KMS-11 (cell line): ENCODE measurements at regions not wholly inside any gene's neighbourhood (a gene's known extent, or its start where the extent isn't known, plus 50 kb on each side); places are given as distances from the start of the nearest gene placed in this dataset.

Experiments used
- H2AFZ ChIP-seq: fragments of 200-600 bp; sonication (generic); 2 replicates; pipeline ENCODE4 v1.6.1; 2016; ENCODE audit warnings: antibody characterized with exemption, mixed run types, low read depth
- H3K27ac ChIP-seq: fragments of 200-600 bp; sonication (generic); 2 replicates; pipeline ENCODE4 v1.6.1; 2016; ENCODE audit warnings: mild to moderate bottlenecking, mixed run types
- H3K27me3 ChIP-seq: fragments of 200-600 bp; sonication (generic); 2 replicates; pipeline ENCODE4 v1.6.1; 2017; ENCODE audit warnings: mild to moderate bottlenecking, low read depth, mixed run types, moderate library complexity; ENCODE audit not compliant: insufficient read depth
- H3K36me3 ChIP-seq: fragments of 200-600 bp; sonication (generic); 2 replicates; pipeline ENCODE4 v1.6.1; 2017; ENCODE audit warnings: mild to moderate bottlenecking, mixed run types; ENCODE audit not compliant: insufficient read depth
- H3K4me1 ChIP-seq: fragments of 200-600 bp; sonication (generic); 2 replicates; pipeline ENCODE4 v1.6.1; 2016; ENCODE audit warnings: mild to moderate bottlenecking, low read depth, mixed run types; ENCODE audit not compliant: poor library complexity, severe bottlenecking
- H3K4me2 ChIP-seq: fragments of 200-600 bp; sonication (generic); 2 replicates; pipeline ENCODE4 v1.7.0; 2016; ENCODE audit warnings: mild to moderate bottlenecking, mixed run types
- H3K4me3 ChIP-seq: fragments of 200-600 bp; sonication (generic); IDR thresholded peaks from 2 replicates; pipeline ENCODE4 v1.6.1; 2017; ENCODE audit warnings: low read depth, low read length, mixed read lengths; ENCODE audit not compliant: insufficient read depth
- H3K79me2 ChIP-seq: fragments of 200-600 bp; sonication (generic); 2 replicates; pipeline ENCODE4 v1.6.1; 2016; ENCODE audit warnings: low read depth, mixed run types; ENCODE audit not compliant: insufficient read depth
- H3K9ac ChIP-seq: fragments of 200-600 bp; sonication (generic); 2 replicates; pipeline ENCODE4 v1.6.1; 2016; ENCODE audit warnings: mild to moderate bottlenecking, mixed run types
- H4K20me1 ChIP-seq: fragments of 200-600 bp; sonication (generic); 2 replicates; pipeline ENCODE4 v1.6.1; 2016; ENCODE audit warnings: mild to moderate bottlenecking, mixed run types; ENCODE audit not compliant: insufficient read depth
- TF ChIP-seq, protein P1 (sequence below): fragments of 200-600 bp; sonication (generic); conservative IDR thresholded peaks from 2 replicates; pipeline ENCODE4 v1.6.1; 2017; ENCODE audit warnings: low read depth, mild to moderate bottlenecking, antibody characterized with exemption, low read length, moderate library complexity, mixed read lengths

DNA sequence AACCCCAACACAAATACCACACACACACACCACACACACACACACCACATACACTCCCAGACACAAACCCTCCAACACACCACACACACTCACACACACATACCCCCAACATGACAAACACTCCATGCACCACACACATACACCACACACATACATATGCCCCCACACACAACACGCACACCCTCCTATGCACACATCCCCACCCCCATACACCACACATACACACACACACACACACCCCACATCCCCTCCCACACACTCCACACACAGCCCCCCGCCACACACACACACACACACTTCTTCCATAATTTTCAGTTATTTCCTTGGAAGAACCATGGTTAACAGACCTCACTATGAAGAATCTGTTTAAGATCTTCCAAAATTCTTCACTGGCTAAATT is 173.5 kb upstream of the KCNIP4 start:
- Histone ChIP-seq H3K27ac (no peak overlapping the region), H4K20me1 (no peaks in the 10 kb centered on the region), H3K4me2 (no peak overlapping the region), H3K36me3 (no peaks in the 10 kb centered on the region), H3K4me1 (no peaks in the 10 kb centered on the region), H3K9ac (no peak overlapping the region), H3K27me3 (no peaks in the 10 kb centered on the region), H3K79me2 (no peaks in the 10 kb centered on the region), H3K4me3 (no peak overlapping the region), H2AFZ (no peak overlapping the region)
- TF ChIP-seq, protein P1, sequence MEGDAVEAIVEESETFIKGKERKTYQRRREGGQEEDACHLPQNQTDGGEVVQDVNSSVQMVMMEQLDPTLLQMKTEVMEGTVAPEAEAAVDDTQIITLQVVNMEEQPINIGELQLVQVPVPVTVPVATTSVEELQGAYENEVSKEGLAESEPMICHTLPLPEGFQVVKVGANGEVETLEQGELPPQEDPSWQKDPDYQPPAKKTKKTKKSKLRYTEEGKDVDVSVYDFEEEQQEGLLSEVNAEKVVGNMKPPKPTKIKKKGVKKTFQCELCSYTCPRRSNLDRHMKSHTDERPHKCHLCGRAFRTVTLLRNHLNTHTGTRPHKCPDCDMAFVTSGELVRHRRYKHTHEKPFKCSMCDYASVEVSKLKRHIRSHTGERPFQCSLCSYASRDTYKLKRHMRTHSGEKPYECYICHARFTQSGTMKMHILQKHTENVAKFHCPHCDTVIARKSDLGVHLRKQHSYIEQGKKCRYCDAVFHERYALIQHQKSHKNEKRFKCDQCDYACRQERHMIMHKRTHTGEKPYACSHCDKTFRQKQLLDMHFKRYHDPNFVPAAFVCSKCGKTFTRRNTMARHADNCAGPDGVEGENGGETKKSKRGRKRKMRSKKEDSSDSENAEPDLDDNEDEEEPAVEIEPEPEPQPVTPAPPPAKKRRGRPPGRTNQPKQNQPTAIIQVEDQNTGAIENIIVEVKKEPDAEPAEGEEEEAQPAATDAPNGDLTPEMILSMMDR: no peak

DNA sequence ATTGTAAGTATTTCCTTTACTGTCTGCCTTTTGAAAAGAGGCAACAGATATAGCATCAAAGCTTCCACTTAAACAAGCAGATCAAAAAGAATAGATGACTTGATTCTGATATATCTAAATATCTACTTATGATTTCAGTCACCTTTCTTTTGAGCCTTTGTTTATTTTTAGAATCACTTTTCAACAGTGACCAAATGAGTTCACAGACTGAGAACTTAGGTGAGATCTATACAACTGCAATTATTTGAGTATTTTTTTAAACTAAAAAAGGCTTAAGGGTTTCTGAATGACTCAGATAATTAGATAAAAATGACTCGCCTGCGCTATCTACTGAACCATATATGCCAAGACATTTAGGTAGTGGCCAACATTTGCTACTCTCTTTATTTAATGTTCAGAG is 166.7 kb upstream of the KCNIP4 start:
- Histone ChIP-seq H3K4me1 (no peaks in the 10 kb centered on the region), H3K9ac (no peak overlapping the region), H3K79me2 (no peaks in the 10 kb centered on the region), H2AFZ (no peak overlapping the region), H3K4me3 (no peak overlapping the region), H3K27ac (no peak overlapping the region), H3K4me2 (no peak overlapping the region), H4K20me1 (no peaks in the 10 kb centered on the region), H3K36me3 (no peaks in the 10 kb centered on the region), H3K27me3 (no peaks in the 10 kb centered on the region)
- TF ChIP-seq, protein P1: no peak

DNA sequence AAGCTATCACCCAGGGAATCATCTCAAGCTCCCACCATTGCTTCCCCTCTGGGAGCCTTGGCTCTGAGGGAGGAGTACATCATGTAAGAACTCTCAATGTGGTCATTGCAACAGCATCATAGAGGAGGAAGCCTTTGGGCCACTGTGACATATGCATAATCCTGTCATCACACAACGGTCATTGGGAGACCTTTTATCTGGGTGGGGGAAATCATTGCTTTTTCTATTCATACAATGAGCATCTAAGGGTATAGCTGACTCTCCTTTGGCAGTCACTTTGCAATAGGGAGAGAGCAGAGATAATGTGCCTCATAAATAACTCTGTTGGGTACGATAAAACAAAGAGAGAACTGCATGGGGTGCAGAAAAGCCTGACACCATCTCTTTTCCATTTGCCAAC is 155.2 kb upstream of the KCNIP4 start:
- Histone ChIP-seq H3K4me2 (no peak overlapping the region), H2AFZ (no peak overlapping the region), H3K9ac (no peak overlapping the region), H4K20me1 (no peaks in the 10 kb centered on the region), H3K27me3 (no peaks in the 10 kb centered on the region), H3K4me3 (no peak overlapping the region), H3K4me1 (no peaks in the 10 kb centered on the region), H3K79me2 (no peaks in the 10 kb centered on the region), H3K36me3 (no peaks in the 10 kb centered on the region), H3K27ac (no peak overlapping the region)
- TF ChIP-seq, protein P1: no peak

DNA sequence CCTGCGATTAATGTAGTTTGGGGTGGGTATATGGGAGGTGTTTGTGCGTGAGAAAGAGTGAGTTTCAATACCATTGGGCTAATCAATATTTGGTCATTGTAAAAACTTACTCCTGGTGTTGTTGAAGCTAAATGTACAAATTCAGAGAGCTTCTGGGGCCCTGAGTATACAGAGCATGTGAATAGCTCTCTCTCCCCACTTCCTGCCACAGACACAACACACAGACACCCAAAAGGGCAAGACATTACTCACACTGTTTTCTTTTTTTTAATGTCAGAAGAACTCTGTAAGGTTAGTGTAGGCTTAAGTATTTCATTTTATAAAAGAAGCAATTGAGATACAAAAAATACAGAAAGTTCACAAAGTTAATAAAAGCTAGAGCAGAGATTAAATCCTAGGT is 151.3 kb upstream of the KCNIP4 start:
- no peaks in the 10 kb centered on the region for H4K20me1 ChIP-seq
- no peak overlapping the region for H2AFZ ChIP-seq
- H3K4me3 ChIP-seq: no peak overlapping the region
- H3K36me3 ChIP-seq: no peaks in the 10 kb centered on the region
- no peaks in the 10 kb centered on the region for H3K27me3 ChIP-seq
- no peak overlapping the region for H3K9ac ChIP-seq
- no peaks in the 10 kb centered on the region for H3K4me1 ChIP-seq
- no peak overlapping the region for H3K4me2 ChIP-seq
- H3K27ac ChIP-seq: no peak overlapping the region
- no peaks in the 10 kb centered on the region for H3K79me2 ChIP-seq
- TF ChIP-seq, protein P1: no peak

DNA sequence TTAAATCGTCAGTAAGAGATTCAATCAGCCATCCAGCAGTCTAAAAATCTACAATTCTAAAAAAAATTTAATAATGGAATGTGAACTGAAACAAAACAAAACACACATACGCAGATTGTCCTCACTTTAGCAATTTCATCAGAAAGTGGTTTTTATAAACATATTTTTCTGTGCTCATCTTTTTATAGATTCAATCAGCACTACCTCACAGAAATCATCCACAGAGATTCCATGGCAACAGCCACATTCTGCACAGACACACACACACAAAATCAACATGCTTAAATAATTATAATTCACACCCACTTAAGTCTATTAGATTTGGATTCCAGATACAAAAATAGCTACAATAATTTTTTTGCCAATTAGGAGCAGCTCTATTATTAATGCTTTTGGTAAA is 149.0 kb upstream of the KCNIP4 start:
- Histone ChIP-seq H4K20me1 (no peaks in the 10 kb centered on the region), H3K4me2 (no peak overlapping the region), H2AFZ (no peak overlapping the region), H3K79me2 (no peaks in the 10 kb centered on the region), H3K4me3 (no peak overlapping the region), H3K27ac (no peak overlapping the region), H3K36me3 (no peaks in the 10 kb centered on the region), H3K27me3 (no peaks in the 10 kb centered on the region), H3K4me1 (no peaks in the 10 kb centered on the region), H3K9ac (no peak overlapping the region)
- TF ChIP-seq, protein P1: no peak
